Hepatic stellate cell (primary cell): ENCODE measurements at regions not wholly inside any gene's neighbourhood (a gene's known extent, or its start where the extent isn't known, plus 50 kb on each side); places are given as distances from the start of the nearest gene placed in this dataset.

Experiments used
- DNase-seq: peaks from one replicate; pipeline ENCODE4 v3.0.0; 2011; ENCODE audit warnings: low spot score

DNA sequence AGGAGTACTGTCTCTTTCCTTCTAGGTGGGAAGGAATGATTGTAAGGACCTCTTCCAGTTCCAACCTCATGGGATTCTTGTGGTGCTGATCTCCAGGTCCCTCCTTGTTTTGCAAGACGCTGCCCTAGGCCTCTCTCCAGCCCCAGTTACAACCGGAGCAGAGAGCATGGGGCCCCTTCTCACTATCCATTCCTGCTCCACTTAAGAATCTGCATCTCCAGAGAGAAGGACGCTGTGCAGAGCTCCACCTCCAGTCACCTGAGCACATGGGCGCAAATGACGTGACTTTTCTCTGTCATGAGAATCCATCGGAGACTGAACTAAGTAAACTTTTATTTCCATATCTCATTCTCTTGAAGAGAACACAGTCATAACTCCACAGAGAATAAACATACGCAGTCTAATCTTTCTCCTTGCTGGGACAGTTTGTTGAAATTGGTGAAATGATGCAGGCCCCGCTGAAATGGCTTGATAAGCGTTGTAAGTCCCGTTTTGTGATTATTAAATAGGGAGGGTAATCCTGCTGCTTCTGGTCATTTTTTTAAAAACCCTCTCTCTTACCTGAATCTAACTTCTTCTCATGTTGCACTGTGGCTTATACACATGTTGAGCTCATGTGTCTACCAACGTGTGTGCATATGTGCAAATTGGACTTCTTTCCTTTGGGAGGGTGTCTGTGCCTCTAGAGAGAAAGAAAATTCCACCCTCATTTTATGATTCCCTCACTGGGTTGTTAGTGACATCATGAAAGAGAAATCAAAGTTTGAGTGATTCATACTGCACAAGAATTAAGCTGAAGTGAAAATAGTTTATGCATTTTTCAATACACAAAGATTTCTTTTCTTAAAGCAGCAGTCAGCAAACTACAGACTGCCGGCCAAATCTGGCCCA lies 133.2 kb upstream of the TBX20 start:
- DNase-seq = no peak

GRCh38 chr7:35386082-35386815 lies 132.3 kb upstream of the TBX20 start:
- DNase-seq = no peak

DNA sequence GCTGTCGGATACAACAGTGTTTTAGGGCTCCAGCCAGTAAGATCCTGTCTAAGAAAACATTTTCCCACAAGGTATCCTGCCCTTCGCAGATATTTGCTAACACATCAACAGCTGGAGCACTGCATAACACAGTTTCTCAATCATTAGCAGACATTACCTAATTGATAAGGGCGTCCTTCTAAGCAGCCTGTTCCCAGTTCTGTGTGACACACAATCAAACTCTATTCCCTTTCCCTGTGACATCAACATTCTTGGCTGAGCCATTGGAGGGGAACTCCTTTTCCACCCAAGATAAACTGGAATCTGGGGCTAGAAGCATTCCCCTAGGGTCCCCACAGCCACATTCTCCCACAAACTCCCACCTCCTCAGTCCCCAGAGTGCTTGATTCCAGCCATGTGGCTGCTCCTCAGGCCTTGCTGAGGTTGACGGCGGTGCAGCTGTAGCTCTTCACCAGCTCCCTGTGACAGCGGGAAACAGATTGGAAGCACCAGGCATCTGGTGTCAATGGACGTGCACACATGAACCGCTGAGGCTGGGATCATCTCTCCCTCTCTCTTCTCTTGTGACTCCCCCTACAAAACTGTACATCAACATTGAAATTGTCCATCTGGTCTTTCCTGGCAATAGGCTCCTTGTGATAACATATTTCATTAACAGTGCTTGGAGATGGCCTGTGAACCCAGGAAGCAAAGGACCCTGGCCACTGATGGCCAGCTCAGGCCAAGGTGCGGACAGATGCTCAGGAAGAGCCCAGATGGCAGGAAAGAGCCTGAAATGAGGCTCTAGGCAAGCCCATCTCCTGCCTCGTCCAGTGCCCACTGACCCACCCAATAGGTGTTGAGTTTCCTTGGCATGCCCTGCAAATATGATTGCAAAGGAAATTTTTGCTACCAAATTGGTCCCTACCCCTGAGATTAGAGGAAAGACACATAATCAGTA lies 131.1 kb upstream of the TBX20 start:
- no peak for DNase-seq

GRCh38 chr7:35380739-35381224 lies 126.9 kb upstream of the TBX20 start:
- no peak for DNase-seq

GRCh38 chr7:35379481-35379880 lies 125.6 kb upstream of the TBX20 start:
- DNase-seq = no peak

GRCh38 chr7:35375516-35375915 lies 121.6 kb upstream of the TBX20 start:
- no peak for DNase-seq

GRCh38 chr7:35374858-35375257 lies 121.0 kb upstream of the TBX20 start:
- no peak for DNase-seq

- no peak for DNase-seq
Observed at GRCh38 chr7:35371221-35371620, 117.3 kb upstream of the TBX20 start.

DNA sequence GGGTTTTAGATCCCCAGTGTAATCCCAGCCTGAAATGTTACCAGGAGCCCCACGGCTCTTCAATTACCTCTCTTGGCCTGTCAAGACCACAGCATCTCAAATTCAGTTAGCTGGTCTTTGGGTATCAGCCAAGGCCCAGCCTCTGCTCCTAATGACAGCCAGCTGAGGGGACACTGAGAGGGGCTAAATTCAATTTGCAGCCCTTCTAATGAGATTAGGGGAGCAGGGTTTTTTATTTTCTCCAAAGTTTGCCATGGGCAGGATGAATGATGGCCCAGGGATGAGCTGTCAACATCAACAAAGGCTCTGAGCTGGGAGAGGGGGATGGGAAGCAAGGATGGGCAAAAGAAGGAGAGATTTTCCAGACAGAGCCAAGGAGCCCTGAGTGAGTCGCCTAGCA lies 116.8 kb upstream of the TBX20 start:
- no peak for DNase-seq

DNA sequence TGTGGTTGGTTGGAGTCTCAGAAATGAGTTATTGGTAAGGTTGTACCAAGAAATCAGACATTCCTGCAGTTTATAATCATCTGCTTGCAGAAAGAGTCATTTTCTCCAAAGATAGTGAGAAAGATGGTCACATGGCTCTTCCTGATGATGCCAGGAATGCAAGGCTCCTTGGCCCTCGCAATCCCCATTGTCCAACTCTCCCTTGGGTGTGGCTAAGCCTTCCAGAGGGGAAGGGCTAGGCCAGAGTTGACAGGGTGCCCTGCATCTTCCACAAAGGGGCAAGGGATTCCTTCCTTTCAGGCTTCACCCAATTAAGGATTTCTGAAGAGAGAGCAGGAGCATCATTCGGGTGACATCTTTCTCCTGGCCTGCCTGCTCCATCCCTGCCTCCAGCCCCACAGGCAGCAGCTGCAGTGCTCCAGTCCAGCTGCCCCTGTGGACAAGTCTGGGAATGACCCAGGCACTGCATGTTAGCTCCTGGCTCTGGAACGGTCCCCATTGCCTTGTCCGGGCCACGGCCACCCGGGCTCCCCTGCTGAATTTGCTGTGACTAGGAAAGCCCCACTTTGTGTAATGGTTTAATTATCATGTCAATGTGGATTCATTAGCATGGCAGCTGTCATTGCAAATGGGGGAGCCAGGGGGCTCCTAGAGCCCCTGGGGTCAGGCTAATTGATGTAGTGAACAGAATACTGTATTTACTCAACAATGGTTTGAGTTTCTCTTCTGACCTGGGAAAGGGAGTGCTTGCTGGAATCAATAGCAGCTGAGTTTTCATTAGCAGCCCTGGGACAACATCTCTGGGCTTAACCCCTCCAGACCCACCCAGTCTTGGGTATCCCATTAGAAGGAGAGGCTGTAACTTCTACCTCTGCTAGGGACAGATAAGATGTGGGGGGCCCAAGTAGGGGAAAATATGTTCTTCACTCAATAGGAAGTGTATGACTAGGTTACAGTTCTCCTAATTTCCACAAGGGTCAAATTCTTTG lies 112.6 kb upstream of the TBX20 start:
- no peak for DNase-seq

GRCh38 chr7:35365523-35365922 lies 111.6 kb upstream of the TBX20 start:
- no peak for DNase-seq

DNA sequence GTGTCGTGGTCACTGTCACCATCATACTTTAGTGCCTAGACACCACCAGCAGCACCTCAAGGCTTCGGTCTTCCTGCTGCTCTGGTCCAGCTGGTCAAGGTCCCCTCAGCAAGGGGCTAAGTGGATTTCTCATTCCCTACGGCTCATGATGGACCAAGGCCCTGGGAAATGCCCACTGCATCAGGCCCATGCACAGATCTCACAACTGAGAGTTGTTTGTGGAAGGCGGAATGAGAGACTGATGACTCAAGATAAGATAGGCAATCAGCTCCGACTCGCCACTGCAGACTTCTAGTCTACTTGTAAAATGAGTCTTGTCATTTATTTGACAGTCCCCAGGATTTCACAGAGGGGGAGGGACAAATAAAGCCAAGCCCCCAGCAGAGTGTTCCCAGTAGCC lies 108.4 kb upstream of the TBX20 start:
- DNase-seq = no peak

GRCh38 chr7:35359423-35359822 lies 105.5 kb upstream of the TBX20 start:
- no peak for DNase-seq

DNA sequence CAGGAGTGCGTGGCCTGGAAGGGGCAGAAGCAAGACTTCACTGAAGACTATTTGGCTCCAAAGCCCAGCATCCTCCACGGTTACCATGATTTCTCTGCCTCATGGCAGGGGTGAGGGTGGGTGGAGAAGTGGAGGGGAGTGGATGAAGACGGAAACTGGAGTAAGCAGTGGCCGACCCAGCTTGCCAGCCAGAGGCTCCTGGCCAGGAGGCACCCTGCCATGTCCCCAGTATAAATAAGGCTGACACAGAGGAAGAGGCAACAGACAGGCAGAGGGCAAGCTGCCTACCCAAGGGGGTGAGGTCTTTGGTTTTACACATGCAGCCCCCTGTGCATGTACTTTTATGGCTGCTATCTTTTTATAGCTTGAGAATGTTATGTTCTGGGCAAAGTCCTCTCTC lies 102.6 kb upstream of the TBX20 start:
- no peak for DNase-seq

DNA sequence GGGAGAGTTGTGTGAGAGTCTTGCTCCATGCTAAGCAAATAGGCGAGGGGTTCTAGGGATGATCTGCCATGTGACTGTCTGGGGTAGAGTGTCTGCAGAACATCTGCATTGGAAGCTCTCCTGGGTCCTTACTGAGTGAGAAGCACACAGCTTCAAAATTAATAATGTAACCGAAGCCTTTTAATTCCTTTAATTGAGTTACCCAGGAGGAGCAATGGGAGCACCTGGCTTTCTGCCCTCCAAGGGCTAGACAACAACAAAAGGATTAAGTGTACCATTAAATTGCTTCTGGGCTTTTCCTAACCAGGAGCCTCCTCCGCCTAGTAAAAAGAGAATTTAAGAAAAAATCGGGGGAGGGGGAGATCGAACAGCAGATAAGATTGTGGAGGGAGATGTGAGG lies 102.0 kb upstream of the TBX20 start:
- DNase-seq = no peak

- no peak for DNase-seq
Observed at GRCh38 chr7:35355199-35355598, 101.3 kb upstream of the TBX20 start.

- no peak for DNase-seq
Observed at GRCh38 chr7:35353481-35353880, 99.6 kb upstream of the TBX20 start.

GRCh38 chr7:35351466-35351865 lies 97.6 kb upstream of the TBX20 start:
- no peak for DNase-seq

DNA sequence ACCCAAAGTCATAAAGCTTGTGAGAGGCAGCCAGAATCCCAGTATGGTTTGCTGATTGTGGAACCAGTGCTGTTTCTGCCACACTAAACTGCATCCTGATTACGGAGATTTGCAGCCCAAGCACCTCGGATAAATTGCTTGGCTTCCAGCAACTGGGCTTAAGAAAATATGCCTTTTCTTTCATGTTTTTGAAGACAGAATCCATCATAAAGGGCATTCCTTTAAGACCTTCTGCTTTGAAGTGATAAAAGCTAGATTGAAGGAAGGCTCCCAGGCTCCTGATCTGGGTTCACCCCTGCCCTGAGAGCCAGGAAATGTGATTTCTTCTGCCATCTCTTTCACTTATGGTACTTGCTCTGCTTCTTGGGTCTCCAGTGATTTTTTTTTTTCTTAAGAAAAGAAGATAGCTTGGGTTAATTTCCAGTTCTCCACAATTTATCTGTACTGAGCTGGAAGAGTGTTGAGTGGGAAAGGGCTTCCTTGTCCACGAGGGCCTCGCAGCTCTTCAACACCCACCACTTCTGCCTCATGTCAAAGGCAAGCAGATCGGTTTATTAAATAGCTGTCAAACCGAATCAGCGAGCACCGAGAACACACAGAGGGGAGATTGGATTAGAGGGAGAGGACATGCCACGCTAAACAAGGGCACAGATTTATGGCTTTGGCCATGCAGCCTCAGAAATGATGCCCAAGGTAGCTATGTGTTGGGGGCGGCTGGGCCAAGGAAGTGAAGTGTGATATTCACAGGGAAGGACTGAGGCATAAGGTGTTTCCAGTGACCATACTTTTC lies 94.9 kb upstream of the TBX20 start:
- DNase-seq = no peak

DNA sequence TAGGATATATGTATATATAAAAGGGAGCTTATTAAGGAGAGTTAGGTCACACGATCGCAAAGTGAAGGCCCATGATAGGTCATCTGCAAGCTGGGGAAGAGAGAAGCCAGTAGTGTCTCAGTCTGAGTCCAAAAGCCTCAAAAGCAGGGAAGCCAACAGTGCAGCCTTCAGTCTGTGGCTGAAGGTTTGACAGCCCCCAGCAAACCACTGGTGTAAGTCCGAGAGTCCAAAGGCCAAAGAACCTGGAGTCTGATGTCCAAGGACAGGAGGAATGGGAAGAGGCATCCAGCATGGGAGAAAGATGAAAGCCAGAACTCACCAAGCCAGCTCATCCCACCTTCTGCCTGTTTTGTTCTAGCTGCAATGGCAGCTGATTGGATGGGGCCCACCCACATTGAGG lies 88.9 kb upstream of the TBX20 start:
- no peak for DNase-seq
